GM21360 (cell line): ENCODE measurements at regions not wholly inside any gene's neighbourhood (a gene's known extent, or its start where the extent isn't known, plus 50 kb on each side); places are given as distances from the start of the nearest gene placed in this dataset.

ENCODE experiments used
- ATAC-seq: cut with Tn5 transposase; IDR thresholded peaks from one replicate; pipeline ENCODE4 v1.9.1; 2021; ENCODE audit warnings: mild to moderate bottlenecking, moderate library complexity; ENCODE audit not compliant: unreplicated experiment

DNA sequence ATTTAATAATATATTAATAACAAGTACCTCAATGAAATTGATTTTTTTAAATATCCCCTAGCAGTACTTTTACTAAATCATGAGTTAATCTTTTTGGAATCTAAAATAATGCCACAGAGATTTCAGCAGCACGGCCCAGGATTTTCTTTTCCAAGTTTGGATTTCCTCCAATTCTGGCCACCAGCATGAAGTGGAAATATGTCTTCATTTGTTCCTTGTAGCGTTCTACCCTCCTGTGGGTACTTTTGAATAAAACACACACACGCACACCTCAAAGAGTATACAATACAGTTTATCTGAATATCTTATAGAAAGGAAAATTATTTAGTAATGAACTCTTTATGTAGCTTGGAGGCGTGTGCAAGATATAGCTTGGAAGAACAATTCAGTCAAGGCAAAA lies 125.1 kb upstream of the STT3B start:
- ATAC-seq = no peak

DNA sequence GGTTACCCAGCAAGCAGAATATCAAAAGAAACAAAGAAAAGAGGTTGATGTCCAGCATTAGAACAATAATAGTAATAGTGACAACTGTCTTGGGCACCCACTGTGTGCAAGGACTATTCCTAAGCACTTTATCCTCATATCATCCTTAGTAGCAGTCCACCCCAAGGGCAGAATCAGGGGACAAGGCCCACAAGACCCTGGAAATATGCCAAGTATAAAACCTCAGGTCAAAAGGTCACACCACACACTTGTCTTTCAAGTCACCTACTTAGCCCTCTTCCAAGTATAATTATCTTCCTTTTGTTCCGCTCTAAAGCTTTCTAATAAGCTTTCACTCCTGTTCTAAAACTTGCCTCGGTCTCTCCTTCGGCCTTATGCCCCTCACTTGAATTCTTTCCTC lies 124.0 kb upstream of the STT3B start:
- ATAC-seq = no peak

- ATAC-seq = no peak
These were observed 123.3 kb upstream of the STT3B start for GRCh38 chr3:31409389-31409788.

DNA sequence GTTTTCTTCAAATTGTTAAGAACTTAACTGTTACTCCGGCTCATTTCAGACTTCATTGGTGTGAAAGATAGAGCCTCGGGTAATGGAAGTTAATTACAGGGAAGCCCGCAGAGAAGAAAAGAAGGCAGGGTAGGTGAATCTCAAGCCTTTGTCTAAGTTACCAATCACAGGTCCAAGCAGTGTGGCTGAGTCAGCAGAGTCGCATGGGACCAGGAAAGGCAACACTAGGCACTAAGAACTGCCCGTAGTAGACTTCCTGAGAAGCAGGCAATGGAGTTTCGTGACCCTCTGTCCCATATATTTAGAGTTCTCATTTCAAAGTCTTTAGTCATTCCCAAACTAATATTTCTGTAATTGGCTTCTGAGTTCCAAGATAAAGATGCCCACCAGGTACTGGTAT lies 122.9 kb upstream of the STT3B start:
- ATAC-seq = no peak

GRCh38 chr3:31410411-31410810 lies 122.3 kb upstream of the STT3B start:
- no peak for ATAC-seq

GRCh38 chr3:31412832-31413231 lies 119.9 kb upstream of the STT3B start:
- no peak for ATAC-seq

DNA sequence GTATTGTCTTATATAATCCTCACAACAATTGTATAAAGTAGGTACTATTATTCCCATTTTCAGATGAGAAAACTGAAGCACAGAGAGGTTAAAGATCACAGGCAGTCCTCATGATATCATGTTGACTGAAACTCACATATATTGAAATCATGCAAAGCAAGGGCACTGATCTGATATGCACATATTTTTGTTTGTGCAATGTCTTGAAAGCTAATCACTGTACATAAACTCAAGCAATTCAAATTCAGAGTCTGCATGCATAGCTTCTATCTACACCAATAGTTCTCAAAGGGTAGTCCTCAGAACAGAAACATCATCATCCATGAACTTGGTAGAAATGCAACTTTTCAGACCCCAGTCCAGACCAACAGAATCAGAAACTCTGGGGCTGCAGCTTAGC lies 119.2 kb upstream of the STT3B start:
- ATAC-seq = no peak

DNA sequence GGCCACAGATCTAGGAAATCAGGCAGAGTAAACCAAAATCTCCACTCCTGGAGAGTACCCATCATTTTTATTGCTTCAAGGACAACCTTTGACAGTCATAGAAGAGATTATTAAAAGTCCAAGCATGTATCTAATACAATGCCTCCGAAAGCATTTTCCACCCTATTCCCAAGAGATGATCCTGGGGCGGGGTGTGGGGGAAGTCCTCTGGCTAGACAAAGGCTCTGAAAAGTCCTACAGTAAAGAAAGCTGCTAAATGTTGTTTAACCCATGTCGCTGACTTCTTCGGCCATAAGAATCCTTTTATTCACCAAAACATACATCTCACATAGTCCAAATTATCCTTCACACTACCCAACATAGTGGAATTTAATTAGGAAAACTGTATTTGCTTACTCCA lies 115.7 kb upstream of the STT3B start:
- ATAC-seq = no peak

DNA sequence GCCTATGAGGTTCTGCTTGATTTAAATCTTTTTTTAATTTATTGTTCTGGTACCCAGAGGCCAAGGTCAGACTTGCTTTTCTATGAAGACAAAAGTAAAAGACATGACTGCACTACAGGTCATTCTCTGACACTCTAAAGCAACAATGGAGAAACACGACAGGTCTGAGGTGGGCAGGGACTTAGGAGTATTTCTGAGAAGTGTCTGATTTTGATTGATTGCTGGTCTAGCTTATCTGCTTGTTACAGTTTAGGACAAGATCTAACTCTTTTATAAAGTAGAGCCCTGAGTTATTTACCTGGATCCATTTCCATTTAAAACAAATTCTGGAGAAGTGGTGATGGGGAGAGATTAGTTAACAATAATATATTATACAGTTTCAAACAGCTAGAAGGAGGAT lies 115.2 kb upstream of the STT3B start:
- ATAC-seq = no peak

DNA sequence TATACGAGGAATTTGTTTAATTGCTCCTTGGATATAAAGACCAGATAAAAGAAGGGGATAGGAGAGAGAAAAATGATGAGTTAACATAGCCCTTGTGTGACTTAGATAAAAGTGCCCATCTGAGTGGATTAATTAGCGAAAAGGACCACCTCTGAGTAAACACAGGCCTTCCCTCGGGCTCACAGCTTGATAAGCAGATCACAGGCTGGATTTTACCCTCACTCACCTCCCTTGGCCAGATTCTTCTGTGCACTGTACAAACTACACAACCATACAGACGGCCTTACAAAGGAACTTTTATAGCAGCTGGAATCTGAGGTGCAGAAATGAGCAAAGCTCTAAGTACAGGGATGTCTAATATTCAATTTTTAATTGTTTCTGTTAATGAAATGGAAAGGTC lies 112.4 kb upstream of the STT3B start:
- no peak for ATAC-seq

GRCh38 chr3:31421314-31422048 lies 111.2 kb upstream of the STT3B start:
- peak; percentile 62 for ATAC-seq

- no peak for ATAC-seq
These were observed 110.5 kb upstream of the STT3B start for GRCh38 chr3:31422237-31422636.

DNA sequence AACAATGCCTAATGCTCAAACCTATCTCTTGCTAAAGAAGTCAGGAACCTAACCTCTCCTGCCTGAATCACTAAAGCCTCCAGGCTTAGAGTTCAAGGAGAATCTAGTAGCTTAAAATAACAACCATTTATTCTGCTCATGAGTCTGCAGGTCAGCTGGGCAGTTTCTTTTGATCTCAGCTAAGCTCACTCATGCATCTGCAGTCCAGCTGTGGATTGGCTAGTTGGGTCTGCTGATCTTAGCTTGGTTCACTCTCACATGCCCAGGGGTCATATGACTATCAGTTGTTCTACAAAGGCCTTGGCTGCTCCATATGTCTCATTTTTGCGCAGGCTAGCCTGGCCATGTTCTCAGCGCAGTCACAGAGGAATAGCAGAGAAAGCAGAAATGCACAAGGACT lies 109.2 kb upstream of the STT3B start:
- no peak for ATAC-seq

DNA sequence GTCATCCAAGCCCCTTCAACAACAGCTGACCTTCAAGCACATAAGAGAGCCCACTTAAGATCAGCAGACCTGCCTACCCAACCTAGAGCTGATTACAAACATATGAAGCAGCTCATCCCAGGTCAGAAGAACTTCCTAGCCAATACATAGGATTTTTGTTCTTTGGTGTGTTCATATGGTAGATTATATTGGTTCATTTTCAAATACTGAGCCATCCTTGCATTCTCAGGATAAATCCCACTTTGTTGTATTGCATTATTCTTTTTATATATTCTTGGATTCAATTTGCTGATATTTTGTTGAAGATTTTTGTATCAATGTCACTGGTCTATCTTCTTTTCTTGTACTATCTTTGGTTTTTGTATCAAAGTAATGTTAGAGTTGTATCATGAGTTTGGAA lies 107.3 kb upstream of the STT3B start:
- ATAC-seq = no peak

DNA sequence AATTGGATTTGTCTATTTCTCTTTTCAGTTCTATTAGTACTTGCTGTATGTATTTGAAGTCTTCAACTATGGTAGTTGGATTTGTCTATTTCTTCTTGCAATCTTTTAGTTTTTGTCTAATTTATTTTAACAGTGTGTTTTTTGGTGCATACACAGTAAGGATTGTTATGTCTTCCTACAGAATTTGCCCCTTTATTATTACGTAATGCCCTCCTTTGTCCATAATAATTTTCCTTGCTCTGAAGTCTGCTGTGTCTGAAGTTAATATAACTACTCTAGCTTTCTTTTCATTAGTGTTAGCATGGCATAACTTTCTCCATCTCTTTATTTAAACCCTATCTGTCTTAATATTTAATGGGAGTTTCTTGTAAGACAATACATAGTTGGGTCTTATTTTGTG lies 105.1 kb upstream of the STT3B start:
- ATAC-seq = no peak

DNA sequence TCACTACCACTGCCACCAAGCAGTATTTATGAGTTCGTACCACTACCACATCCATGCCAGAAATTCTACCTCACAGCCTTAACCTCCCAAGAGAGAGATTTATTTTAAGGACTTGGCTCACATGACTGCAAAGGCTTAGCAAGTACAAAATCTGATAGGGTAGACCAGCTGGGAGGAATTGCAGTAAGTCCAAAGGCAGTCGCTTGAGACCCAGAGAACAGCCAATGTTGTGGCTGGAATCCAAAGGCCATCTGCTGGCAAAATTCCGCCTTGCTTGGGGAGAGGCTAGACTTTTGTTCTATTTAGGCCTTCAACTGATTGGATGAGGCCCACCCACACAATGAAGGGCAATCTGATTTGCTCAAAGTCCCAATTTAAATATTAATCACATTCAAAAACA lies 101.4 kb upstream of the STT3B start:
- no peak for ATAC-seq

GRCh38 chr3:31432897-31433678 lies 99.6 kb upstream of the STT3B start:
- no peak for ATAC-seq

DNA sequence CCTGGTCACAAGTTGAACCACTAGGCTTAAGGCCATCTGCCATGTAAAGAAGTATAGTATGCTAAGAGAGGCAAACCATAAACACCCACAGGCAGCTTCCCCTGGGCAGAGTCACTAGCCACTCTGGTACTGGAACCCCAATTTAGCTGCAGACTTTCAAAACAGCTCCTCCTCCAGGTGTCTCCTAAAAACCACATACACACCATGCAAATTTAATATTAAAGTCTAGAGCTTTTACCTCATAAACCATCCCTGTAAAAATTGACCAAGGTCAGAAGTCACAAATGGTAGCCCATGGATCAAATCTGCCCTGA lies 99.1 kb upstream of the STT3B start:
- no peak for ATAC-seq

- ATAC-seq = no peak
These were observed 97.9 kb upstream of the STT3B start for GRCh38 chr3:31434819-31435218.

DNA sequence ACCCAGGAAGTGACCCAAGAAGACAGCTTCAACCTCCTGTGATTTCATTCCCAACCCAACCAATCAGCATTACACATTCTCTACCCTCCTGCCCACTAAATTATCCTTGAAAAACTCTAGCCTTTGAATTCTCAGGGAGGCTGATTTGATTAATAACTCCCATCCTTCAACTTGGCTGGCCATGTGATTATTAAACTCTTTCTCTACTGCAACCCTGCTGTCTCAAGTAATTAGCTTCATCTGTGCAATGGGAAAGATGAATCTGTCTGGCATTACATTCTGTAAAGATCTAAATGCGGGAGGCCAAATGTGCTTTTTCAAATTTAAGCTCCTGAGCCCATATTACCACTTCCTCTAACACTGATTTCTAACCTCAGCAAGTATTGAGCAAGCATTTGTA lies 95.9 kb upstream of the STT3B start:
- ATAC-seq = no peak

DNA sequence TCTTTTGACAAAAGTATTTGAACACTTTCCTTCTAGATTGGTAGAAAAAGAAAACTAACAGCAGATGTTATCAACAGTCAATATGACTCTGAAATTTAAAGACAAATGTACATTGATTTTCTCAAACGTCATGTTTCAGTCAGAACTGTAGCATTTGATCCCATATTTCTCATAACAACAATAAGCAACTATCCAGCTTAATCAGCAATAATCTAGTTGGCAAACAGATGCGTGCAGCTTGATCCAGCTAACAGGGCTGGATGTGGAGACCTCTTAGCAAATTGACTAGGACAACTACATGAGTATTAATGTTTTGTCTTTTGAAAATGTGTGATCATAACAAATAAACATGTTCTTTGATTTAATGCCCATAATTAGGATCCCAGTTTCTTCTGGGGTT lies 94.0 kb upstream of the STT3B start:
- ATAC-seq = no peak

- no peak for ATAC-seq
These were observed 92.6 kb upstream of the STT3B start for GRCh38 chr3:31439890-31440750.
